Pancreas (tissue), 10 donors: ENCODE measurements at regions not wholly inside any gene's neighbourhood (a gene's known extent, or its start where the extent isn't known, plus 50 kb on each side); places are given as distances from the start of the nearest gene placed in this dataset.

ENCODE experiments used
- ATAC-seq, 4 donors: fragments of 200-7000 bp; cut with Tn5 transposase; one replicate each; pipeline versions ENCODE4 v1.8.0 to v1.9.1; 2020; ENCODE audit warnings: mild to moderate bottlenecking in 4 of 4, moderate library complexity in 4 of 4
- DNase-seq, 6 donors: peaks; one replicate each; pipeline ENCODE4 v3.0.0-alpha.2; 2020
- FAIRE-seq: peaks from 2 replicates; lab custom pipeline; 2012; peaks lifted over from hg19 to GRCh38; lab: Jason Lieb, UNC
- H3K27ac ChIP-seq, 4 donors: fragments of 200-600 bp; sonication (generic); 1 replicate in 3 of 4; 2 replicates in 1 of 4; pipeline versions ENCODE4 v1.5.0 to v1.8.0; 2020
- H3K27me3 ChIP-seq, 4 donors: fragments of 200-600 bp; one replicate each; pipeline ENCODE4 v1.8.0; 2021
- H3K36me3 ChIP-seq, 3 donors: fragments of 200-600 bp; sonication (generic) in 1 of 3; one replicate each; pipeline versions ENCODE4 v1.5.0 to v1.8.0; 2020 to 2021
- H3K4me1 ChIP-seq, 3 donors: fragments of 200-600 bp; one replicate each; pipeline ENCODE4 v1.8.0; 2021
- H3K4me3 ChIP-seq, 4 donors: fragments of 200-600 bp; sonication (generic) in 2 of 4; one replicate each; pipeline versions ENCODE4 v1.5.0 to v1.8.0; 2020 to 2021
- H3K9me3 ChIP-seq, 4 donors: fragments of 200-600 bp; one replicate each; pipeline ENCODE4 v1.8.0; 2021
- WGBS, 2 donors: extraction: QIAGEN DNeasy Blood & Tissue Kit; methylation state at CpG; one replicate each; pipeline ENCODE4 v1.1.7; 2013; 5-methylcytosine and 5-hydroxymethylcytosine counted together
- intact Hi-C, 3 donors: fragments of 100-400 bp; cut with DNase I; formaldehyde crosslinking; loops; one replicate each; pipeline versions ENCODE4 v1.11.1 to v1.14.2; 2022
- TF ChIP-seq, protein P1 (sequence below), 4 donors: fragments of 200-600 bp; sonication (generic) in 3 of 4; IDR thresholded peaks; one replicate each; pipeline versions ENCODE4 v1.5.0 to v1.8.0; 2021; ENCODE audit warnings: antibody characterized with exemption in 4 of 4
- donor health status: healthy with polysubstance abuse.
- donor health status: DM: no; HTN: no; CAD: no; lungs with moderate emphysema.
- donor health status: DM: no; HTN: no; CAD: no.
- donor health status: control.
- donor health status: control.
- donor health status: Bipolar disorder and iron deficiency.
- donor health status: DM: yes; HTN: yes; CAD: no.
- donor health status: DM: no; HTN: no; CAD: no.
- donor health status: DM: no; HTN: no; CAD: no.
- donor health status: DM: yes; HTN: yes; CAD: no.

DNA sequence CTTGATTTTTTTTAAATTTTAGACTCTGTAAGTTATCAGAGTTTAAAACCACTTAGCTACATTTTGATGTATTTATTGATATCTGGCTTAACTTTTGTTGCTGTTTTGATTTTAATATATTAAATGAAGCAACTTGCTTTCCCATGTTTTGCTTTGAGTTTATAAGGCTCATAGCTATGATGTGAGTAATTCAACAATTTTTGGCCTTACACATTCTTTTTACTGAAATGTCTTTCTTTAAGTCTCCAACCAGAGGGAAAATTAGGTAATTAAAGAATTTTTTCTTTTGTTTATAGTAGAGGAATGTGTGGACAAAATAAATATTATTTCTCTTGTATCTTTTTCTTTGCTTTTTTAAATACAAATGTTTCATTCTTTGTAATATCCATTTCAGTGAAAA, 258.3 kb upstream of the ADAMTS5 start:
- DNase-seq = no peak
- FAIRE-seq = no peak
- no peak for ATAC-seq
- Histone ChIP-seq H3K27me3 (no peaks in the 10 kb centered on the region), H3K4me1 (peaks cover 0 to 2% (median 0%) of the 10 kb centered on the region in 3 donors), H3K27ac (no peak overlapping the region), H3K9me3 (no peaks in the 10 kb centered on the region), H3K36me3 (no peaks in the 10 kb centered on the region), H3K4me3 (no peak overlapping the region)
- TF ChIP-seq, protein P1, sequence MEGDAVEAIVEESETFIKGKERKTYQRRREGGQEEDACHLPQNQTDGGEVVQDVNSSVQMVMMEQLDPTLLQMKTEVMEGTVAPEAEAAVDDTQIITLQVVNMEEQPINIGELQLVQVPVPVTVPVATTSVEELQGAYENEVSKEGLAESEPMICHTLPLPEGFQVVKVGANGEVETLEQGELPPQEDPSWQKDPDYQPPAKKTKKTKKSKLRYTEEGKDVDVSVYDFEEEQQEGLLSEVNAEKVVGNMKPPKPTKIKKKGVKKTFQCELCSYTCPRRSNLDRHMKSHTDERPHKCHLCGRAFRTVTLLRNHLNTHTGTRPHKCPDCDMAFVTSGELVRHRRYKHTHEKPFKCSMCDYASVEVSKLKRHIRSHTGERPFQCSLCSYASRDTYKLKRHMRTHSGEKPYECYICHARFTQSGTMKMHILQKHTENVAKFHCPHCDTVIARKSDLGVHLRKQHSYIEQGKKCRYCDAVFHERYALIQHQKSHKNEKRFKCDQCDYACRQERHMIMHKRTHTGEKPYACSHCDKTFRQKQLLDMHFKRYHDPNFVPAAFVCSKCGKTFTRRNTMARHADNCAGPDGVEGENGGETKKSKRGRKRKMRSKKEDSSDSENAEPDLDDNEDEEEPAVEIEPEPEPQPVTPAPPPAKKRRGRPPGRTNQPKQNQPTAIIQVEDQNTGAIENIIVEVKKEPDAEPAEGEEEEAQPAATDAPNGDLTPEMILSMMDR (IDR thresholded peaks at IDR 0.05) = no peak
- intact Hi-C loops = no loop called here

- ATAC-seq (no peak), DNase-seq (no peak), FAIRE-seq (no peak)
- Histone ChIP-seq H3K27me3 (no peaks in the 10 kb centered on the region), H3K4me3 (no peak overlapping the region), H3K4me1 (no peaks in the 10 kb centered on the region), H3K27ac (no peak overlapping the region), H3K9me3 (no peaks in the 10 kb centered on the region), H3K36me3 (no peaks in the 10 kb centered on the region)
- intact Hi-C loops = no loop called here
- TF ChIP-seq, protein P1 (IDR thresholded peaks at IDR 0.05) = no peak
Observed at GRCh38 chr21:27224169-27224568, 257.3 kb upstream of the ADAMTS5 start.

- no peak for ATAC-seq
- no peak overlapping the region for H3K27ac ChIP-seq
- no peaks in the 10 kb centered on the region for H3K9me3 ChIP-seq
- no peaks in the 10 kb centered on the region for H3K27me3 ChIP-seq
- no peaks in the 10 kb centered on the region for H3K4me1 ChIP-seq
- no peaks in the 10 kb centered on the region for H3K36me3 ChIP-seq
- DNase-seq = no peak
- no peak overlapping the region for H3K4me3 ChIP-seq
- no peak for FAIRE-seq
- intact Hi-C loops = no loop called here
- TF ChIP-seq, protein P1 (IDR thresholded peaks at IDR 0.05) = no peak
- 86 to 91% methylated on average over 2 of the region's 2 CpGs for WGBS, 2 donors
Observed at GRCh38 chr21:27221077-27221476, 254.2 kb upstream of the ADAMTS5 start.

DNA sequence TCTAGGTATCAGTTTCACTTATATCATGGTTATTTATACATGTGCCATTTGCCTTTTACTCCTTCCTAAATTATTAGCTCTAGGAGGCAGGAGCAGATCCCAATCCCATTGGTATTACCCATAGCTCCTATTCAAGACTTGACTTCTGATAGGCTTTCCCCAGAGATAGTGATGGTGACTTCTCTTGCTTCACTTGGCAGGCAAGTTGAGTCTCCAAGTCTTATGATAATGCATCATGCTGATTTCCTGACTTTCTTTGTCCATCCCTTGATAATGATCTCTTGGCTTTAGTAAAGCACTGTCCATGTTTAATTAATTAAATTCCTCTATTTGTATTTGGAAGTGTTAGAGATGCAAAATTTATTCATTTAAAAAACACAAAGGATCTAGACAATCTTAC, 253.5 kb upstream of the ADAMTS5 start:
- H3K4me3 ChIP-seq = no peak overlapping the region
- DNase-seq = no peak
- no peak for FAIRE-seq
- H3K4me1 ChIP-seq = no peaks in the 10 kb centered on the region
- H3K9me3 ChIP-seq = no peaks in the 10 kb centered on the region
- TF ChIP-seq, protein P1 (IDR thresholded peaks at IDR 0.05) = no peak
- intact Hi-C loops = no loop called here
- no peaks in the 10 kb centered on the region for H3K27me3 ChIP-seq
- ATAC-seq = no peak
- no peak overlapping the region for H3K27ac ChIP-seq
- no peaks in the 10 kb centered on the region for H3K36me3 ChIP-seq

DNA sequence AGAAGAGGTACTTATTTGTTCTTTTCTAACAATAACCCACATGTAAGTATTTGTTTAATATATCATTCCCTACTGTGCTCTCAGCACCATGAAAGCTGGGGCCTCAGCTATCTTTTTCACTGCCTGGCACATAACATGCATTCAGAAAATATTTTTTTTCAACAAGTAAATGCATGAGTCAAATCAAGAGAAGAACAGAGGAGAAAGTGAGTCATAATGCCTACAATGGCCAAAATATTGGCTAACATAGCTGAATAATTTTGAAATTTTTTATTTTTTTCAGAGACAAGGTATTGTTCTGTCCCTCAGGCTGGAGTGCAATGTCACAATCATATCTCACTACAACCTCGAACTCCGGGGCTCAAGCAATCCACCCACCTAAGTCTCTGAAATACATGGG, 252.2 kb upstream of the ADAMTS5 start:
- Histone ChIP-seq H3K36me3 (no peaks in the 10 kb centered on the region), H3K27me3 (no peaks in the 10 kb centered on the region), H3K27ac (no peak overlapping the region), H3K4me3 (no peak overlapping the region), H3K9me3 (no peaks in the 10 kb centered on the region), H3K4me1 (no peaks in the 10 kb centered on the region)
- FAIRE-seq (no peak), ATAC-seq (no peak), DNase-seq (no peak)
- TF ChIP-seq, protein P1 (IDR thresholded peaks at IDR 0.05) = no peak
- 80 to 93% methylated on average over 2 of the region's 2 CpGs for WGBS, 2 donors
- intact Hi-C loops = no loop called here
